ENCODE measurements at regions not wholly inside any gene's neighbourhood (a gene's known extent, or its start where the extent isn't known, plus 50 kb on each side); places are given as distances from the start of the nearest gene placed in this dataset.

DNA sequence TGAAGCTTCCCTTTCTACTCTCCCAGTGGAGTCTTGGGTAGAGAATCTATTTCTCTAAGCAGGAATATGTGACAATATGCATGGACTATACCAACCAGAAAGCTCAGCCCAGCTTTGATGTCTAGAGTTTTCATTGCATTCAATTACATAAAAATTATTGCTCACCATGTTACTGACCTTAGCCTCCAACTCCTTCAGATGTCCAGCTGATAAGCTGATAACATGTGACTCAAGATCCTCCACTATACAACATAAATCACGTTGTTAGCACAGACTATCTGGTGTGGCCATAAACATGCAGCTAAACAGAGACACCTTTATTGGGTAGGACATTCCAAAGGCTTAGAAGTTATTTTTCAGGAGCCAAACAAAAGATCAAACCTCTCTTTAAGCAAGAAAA lies 1168.2 kb downstream of the CDH12 start:
- TF ChIP-seq TCF7L2 (IDR thresholded peaks at IDR 0.05; ENCODE audit: borderline replicate concordance, low read depth, low read length) = no peak
- TF ChIP-seq, protein P1, sequence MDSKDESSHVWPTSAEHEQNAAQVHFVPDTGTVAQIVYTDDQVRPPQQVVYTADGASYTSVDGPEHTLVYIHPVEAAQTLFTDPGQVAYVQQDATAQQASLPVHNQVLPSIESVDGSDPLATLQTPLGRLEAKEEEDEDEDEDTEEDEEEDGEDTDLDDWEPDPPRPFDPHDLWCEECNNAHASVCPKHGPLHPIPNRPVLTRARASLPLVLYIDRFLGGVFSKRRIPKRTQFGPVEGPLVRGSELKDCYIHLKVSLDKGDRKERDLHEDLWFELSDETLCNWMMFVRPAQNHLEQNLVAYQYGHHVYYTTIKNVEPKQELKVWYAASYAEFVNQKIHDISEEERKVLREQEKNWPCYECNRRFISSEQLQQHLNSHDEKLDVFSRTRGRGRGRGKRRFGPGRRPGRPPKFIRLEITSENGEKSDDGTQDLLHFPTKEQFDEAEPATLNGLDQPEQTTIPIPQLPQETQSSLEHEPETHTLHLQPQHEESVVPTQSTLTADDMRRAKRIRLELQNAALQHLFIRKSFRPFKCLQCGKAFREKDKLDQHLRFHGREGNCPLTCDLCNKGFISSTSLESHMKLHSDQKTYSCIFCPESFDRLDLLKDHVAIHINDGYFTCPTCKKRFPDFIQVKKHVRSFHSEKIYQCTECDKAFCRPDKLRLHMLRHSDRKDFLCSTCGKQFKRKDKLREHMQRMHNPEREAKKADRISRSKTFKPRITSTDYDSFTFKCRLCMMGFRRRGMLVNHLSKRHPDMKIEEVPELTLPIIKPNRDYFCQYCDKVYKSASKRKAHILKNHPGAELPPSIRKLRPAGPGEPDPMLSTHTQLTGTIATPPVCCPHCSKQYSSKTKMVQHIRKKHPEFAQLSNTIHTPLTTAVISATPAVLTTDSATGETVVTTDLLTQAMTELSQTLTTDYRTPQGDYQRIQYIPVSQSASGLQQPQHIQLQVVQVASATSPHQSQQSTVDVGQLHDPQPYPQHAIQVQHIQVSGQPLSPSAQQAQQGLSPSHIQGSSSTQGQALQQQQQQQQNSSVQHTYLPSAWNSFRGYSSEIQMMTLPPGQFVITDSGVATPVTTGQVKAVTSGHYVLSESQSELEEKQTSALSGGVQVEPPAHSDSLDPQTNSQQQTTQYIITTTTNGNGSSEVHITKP (tag by site-specific recombination; IDR thresholded peaks at IDR 0.05) = no peak
- TF ChIP-seq SETDB1 (IDR thresholded peaks at IDR 0.05; ENCODE audit: insufficient read length, low read length) = no peak
- TF ChIP-seq, protein P2, sequence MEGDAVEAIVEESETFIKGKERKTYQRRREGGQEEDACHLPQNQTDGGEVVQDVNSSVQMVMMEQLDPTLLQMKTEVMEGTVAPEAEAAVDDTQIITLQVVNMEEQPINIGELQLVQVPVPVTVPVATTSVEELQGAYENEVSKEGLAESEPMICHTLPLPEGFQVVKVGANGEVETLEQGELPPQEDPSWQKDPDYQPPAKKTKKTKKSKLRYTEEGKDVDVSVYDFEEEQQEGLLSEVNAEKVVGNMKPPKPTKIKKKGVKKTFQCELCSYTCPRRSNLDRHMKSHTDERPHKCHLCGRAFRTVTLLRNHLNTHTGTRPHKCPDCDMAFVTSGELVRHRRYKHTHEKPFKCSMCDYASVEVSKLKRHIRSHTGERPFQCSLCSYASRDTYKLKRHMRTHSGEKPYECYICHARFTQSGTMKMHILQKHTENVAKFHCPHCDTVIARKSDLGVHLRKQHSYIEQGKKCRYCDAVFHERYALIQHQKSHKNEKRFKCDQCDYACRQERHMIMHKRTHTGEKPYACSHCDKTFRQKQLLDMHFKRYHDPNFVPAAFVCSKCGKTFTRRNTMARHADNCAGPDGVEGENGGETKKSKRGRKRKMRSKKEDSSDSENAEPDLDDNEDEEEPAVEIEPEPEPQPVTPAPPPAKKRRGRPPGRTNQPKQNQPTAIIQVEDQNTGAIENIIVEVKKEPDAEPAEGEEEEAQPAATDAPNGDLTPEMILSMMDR (tag by site-specific recombination; IDR thresholded peaks at IDR 0.05) = no peak
- no peak for TF ChIP-seq ZNF274 (IDR thresholded peaks at IDR 0.05; ENCODE audit: low read length)
- TF ChIP-seq ZNF274 (tag by site-specific recombination; IDR thresholded peaks at IDR 0.05; ENCODE audit: borderline replicate concordance) = no peak
- TF ChIP-seq ZNF112 (tag by site-specific recombination; IDR thresholded peaks at IDR 0.05) = no peak
- no peak for TF ChIP-seq ZNF514 (tag by site-specific recombination; IDR thresholded peaks at IDR 0.05)
- TF ChIP-seq ZNF248 (tag by site-specific recombination; IDR thresholded peaks at IDR 0.05) = no peak
- no peak for TF ChIP-seq ZNF76 (tag by site-specific recombination; IDR thresholded peaks at IDR 0.05; ENCODE audit: borderline replicate concordance, low read depth)
- TF ChIP-seq, protein P3, sequence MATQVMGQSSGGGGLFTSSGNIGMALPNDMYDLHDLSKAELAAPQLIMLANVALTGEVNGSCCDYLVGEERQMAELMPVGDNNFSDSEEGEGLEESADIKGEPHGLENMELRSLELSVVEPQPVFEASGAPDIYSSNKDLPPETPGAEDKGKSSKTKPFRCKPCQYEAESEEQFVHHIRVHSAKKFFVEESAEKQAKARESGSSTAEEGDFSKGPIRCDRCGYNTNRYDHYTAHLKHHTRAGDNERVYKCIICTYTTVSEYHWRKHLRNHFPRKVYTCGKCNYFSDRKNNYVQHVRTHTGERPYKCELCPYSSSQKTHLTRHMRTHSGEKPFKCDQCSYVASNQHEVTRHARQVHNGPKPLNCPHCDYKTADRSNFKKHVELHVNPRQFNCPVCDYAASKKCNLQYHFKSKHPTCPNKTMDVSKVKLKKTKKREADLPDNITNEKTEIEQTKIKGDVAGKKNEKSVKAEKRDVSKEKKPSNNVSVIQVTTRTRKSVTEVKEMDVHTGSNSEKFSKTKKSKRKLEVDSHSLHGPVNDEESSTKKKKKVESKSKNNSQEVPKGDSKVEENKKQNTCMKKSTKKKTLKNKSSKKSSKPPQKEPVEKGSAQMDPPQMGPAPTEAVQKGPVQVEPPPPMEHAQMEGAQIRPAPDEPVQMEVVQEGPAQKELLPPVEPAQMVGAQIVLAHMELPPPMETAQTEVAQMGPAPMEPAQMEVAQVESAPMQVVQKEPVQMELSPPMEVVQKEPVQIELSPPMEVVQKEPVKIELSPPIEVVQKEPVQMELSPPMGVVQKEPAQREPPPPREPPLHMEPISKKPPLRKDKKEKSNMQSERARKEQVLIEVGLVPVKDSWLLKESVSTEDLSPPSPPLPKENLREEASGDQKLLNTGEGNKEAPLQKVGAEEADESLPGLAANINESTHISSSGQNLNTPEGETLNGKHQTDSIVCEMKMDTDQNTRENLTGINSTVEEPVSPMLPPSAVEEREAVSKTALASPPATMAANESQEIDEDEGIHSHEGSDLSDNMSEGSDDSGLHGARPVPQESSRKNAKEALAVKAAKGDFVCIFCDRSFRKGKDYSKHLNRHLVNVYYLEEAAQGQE (tag by site-specific recombination; IDR thresholded peaks at IDR 0.05) = no peak
